ENCODE measurements at regions not wholly inside any gene's neighbourhood (a gene's known extent, or its start where the extent isn't known, plus 50 kb on each side); places are given as distances from the start of the nearest gene placed in this dataset.
"Not testable (repeated sequence)": the region's sequence is repeated elsewhere in the genome, so short reads cannot be mapped to it uniquely, and the experiment has no call there.

GRCh38 chr10:15427843-15428414 is 56.8 kb upstream of the FAM171A1 start:
- DNase-seq: no peak

- no peak for DNase-seq
Measured at GRCh38 chr10:15426558-15426957, 55.5 kb upstream of the FAM171A1 start.

GRCh38 chr10:15426115-15426514 is 55.0 kb upstream of the FAM171A1 start:
- no peak for DNase-seq

- not testable (repeated sequence) for DNase-seq
Measured at GRCh38 chr10:15421875-15422274, 50.8 kb upstream of the FAM171A1 start.
